Non-pigmented ciliary epithelial cell (primary cell): ENCODE measurements at regions not wholly inside any gene's neighbourhood (a gene's known extent, or its start where the extent isn't known, plus 50 kb on each side); places are given as distances from the start of the nearest gene placed in this dataset.

Experiments used
- DNase-seq: peaks from one replicate; pipeline ENCODE4 v3.0.0-alpha.2; 2010; ENCODE audit warnings: low read depth

DNA sequence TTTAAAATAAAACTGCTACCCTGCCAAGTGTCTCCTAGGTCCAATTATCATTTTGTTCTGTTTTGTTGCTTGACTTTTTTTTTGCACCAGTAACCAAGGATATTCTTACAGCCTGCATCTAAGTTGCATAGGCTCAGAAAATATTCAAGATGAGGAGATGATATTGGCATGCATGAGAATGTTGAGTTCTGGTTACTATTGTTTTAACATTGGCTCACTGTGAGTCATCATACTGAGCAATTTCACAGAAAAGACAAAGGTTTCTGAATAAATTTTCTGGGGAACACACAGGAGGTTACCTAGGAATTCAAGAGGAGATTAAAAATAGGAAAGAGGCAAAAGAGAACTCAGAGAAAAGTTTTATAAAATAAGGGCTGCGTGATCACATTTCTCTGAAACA lies 84.8 kb upstream of the POU3F3 start:
- DNase-seq = peak; percentile 81

DNA sequence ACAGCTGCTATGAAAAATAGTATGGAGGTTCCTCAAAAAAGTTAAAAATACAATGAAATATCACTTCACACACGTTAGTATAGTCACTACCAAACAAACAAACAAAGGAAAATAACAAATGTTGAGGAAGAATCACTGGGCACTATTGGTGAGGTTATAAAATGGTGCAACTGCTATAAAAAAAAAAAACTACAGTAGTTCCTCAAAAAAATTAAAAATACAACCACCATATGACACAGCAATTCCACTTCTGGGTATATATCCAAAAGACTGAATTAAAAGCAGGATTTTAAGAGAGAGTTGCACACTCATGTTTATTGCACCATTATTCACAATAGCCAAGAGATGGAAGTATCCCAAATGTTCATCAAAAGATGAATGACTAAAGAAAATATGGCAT lies 80.9 kb upstream of the POU3F3 start:
- no peak for DNase-seq

DNA sequence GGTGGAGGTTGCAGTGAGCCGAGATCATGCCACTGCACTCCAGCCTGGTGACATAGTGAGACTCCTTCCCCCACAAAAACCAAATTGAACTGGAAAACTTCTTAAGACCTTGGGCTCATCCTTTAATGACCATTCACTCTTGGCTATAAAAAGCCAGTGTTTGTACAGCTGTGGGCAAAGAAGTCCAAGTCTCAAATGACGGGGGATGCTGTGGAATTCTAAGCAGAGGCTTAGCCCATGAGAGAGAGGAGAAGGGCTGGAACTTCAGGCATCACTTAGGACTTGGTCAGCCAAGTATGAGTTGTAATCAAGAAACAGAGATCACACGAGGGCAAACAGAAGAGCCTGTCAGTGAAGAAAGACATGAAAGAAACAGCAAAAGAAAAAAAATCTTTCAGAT lies 79.3 kb upstream of the POU3F3 start:
- peak; percentile 55 for DNase-seq

DNA sequence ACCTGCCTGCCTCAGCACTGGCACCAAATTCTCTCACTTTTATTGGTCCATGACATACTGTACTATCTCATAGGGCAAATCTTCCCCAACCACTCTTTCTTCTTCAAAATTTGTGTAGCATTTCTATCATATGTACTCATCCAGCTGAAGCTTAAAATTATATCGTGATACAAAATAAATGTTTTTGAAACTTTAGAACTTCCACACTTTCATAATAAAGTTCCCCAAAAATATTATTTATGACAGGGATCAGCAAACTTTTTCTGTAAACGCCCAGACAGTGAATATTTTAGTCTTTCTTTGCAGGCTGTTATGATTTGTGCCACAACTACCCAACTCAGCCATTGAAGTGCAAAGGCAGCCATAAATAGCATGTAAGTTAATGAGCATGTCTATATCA lies 76.2 kb upstream of the POU3F3 start:
- no peak for DNase-seq

DNA sequence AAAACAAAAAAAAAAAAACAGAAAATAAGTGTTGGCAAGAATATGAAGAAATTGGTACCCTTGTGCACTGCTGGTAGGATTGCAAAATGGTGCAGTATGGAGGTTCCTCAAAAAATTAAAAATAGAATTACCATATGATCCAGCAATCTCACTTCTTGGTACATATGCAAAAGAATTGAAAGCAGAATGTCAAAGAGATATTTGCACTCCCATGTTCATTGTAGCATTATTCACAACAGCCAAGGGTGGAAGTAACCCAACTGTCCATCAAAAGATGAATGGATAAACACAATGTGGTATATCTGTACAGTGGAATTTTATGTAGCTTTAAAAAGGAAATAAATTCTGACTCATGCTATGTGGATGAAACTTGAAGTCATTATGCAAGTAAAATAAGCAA lies 72.8 kb upstream of the POU3F3 start:
- no peak for DNase-seq

DNA sequence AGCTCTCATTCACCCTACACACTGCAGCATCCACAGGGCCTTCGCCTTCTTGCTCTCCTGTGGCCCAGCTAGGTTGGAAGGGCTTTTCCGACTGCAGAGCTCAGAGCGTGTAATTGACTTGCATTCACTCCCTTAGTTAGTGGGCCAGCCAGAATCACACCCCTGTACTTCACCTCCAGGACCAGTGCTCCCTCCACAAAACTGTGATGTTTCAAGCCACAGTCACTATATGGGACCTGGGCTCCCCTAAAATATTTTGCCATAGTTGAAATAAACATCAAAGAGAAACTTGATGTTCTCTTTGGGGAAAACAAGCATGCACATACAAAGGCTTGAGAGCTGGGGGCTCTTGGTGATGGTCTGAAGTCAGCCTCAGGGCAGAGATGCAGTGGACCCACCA lies 69.7 kb upstream of the POU3F3 start:
- DNase-seq = no peak

DNA sequence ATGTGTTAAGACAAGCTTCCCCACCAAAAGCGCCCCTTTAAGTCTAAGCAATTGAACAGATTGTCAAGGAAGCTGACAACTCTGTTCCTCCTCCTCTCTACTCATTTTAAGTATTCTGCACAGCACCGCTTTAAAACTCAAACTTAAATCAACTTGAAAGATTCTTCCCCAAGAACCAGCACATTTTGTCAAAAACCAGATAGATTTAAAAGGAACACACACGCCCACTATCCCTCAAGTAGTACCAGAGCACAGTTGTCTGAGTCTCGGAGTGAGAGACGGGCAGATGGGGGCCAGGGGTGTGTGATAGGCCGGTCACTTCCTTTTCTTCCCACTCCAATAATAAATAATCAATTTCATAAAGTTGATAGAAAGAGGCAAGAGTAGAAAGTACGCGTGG lies 67.7 kb upstream of the POU3F3 start:
- no peak for DNase-seq

DNA sequence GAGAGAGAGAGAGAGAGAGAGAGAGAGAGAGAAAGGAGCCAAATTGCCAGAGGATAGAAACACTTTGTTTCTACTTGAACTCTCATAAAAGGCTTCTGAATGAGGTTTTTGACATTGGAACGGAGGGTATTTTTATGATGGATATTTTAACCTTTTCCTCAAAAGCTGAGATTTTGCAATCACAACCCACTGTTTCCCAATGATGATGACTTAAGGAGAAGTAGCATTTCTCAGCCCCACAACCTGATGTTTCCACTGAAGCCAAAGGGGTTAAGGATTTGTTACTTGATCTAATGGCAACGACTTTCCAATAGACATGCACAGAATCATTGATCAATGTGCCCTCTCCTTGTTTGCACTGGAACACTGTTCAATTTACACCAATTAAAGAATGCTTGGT lies 67.1 kb upstream of the POU3F3 start:
- no peak for DNase-seq

DNA sequence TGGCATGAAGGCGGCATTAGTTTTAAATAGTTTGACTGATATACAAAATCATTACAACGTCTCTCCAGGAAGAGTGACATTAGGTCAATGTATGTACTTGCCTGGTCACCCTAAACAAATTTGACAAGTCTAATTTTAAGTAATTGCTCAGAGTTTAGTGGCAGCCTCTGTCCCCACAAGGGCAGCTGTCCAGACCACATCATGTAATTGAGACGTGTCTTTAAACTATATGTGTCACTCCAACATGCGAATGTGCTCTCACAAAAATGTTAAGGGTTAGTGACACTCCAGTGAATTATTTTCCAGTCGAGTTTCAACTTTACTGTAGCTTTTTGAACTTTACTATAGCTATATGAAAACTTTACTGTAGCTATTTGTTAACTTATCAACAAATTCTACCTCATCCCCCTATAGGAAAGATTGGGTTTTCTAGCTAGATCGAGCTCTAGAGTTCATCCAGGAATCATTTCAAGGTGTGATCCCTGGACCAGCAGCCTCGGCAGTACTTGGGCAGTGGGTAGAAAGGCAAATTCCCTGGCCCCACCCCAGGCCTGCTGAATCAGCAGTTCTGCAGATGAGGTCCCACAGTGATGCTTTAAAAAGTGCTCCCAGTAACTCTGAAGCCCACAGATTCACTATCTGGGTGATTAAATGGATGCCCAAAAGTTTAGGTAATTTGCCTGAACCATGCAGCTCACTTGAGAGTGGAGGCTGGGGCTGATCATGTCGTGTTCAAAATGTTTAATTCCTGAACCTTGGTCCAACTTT lies 66.4 kb upstream of the POU3F3 start:
- DNase-seq = no peak

DNA sequence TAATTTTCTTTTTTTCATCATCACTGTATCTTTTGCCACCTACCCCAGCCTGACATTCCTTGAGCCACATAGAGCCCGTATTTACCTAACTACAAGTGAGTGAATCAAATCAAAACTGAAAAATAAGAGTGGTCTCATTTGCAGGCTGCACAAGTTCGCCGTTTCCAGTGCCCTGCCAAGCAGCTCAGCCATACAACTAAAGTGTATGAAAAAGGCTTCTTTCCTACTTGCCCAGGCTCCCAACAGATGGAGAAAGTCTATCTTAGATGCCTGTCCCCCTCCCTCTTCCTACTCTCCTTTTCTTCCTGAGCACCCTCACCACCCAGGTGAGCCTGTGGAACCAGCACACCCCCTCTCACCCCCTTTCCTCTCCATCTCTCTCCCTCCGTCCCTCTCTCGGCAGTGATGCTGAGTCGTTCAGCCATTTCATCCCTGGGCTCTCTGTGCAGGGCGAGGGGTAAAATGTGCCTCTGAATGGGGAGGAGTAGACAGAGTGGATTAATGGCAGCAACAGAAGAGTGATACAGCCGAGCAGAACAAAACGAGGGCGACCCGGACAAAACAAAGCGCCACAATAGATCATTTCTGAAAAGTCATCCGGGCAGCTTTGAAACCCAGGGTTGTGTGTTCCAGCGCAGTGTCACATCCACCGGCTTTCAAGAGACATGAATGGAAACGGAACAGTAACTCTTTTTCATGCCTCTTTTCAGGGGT lies 65.0 kb upstream of the POU3F3 start:
- DNase-seq = no peak

DNA sequence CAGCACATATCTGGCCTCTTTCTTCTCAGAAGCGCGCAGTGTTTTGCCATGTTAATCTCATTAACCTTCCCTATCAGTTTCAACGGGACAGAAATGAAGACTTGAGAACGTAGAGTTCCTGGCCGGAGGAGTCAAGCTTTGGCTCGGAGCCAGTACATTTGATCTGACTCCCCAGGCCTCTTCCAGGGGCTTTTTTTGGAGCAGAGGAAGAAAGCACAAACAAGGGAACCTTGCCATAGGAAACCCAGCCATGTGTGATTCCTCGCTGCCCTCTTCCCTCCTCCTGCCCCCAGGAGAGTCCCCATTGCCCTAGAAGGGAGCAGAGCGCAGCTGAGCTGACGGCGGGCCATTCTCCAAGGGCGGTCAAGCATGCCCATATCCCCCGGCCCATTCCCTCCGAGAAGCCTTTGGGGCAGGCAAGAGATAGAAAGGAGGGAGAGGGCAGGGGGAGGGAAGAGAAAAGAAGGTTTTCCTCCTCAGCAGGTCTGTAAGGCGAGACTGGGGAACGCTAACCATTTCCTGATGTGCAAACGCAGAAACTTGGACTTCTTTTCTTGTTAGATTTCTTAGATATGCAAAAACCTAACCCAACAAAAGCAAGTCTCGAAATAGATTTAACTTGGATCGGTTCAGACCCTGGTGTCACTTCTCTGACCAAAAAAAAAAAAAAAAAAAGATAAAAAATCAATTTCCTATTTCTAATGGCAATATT lies 63.7 kb upstream of the POU3F3 start:
- no peak for DNase-seq

DNA sequence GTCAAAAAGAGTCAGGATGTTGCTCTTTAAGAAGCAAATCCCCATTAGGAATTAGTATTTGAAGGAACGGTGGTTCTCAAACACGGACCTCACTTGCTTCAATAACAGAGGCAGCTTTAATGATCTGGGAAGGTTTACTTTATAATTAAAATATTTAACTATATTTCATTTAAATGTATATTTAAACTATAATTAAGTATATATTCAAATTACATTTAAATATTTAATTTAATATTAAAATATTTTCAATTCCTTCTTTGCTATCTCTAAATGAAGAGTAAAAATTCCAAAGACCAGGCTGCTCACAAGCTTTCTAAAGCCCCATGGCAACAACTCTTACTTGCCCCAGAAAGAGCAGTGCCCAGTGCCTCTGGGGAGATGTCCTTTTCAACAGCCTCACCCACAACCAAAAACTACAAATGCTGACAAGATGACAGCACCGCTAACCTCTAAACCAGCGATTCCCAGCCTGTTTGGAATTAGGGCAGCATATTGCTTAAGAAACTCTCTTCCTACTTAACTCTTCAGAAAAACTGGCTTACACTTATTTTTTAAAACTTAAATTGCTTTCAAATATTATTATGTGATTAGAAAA lies 62.9 kb upstream of the POU3F3 start:
- DNase-seq = no peak

DNA sequence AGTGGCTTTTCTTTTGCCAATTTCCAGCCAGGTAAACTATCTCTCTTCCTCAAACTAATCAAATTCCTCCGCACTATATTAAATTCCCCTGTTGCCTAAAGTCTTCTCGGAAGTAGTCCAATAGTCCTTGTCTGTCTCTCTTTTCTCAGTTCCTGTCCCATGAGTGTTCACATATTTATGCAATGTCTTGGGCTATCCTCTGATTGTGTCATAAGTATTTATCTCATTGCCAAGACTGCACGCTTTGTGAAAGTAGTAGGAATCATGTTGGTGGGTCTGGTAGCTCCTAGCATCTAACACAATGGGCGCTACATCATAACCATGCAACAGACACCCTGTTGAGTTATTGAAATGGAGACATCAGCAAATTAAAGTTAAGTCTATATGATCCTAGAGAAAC lies 59.9 kb upstream of the POU3F3 start:
- DNase-seq = no peak

DNA sequence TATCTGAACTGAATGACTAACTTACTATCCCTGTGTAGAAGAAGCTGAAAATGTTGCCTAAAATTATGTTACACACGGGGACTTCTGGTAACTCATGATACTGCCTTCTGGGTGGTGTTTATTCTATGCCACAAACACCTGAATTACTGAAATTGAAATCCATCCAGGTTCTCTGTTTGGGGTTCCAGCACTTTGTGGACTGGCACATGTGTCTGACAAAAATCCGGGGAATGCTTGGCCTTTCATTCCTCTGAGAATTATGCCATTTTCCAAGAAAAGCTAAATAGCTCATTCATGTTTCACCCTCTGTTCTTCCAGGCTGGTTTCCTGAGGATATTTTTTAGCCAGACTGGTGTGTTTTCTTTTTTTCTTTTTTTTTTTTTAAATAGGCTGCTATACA lies 59.5 kb upstream of the POU3F3 start:
- DNase-seq = no peak
